H1 (cell line): ENCODE measurements at regions not wholly inside any gene's neighbourhood (a gene's known extent, or its start where the extent isn't known, plus 50 kb on each side); places are given as distances from the start of the nearest gene placed in this dataset.

Experiments
- CTCF ChIA-PET: fragments of 300-600 bp; sonication (Branson Sonifier 250); formaldehyde crosslinking; loops from one replicate; lab custom pipeline; 2021; ENCODE audit not compliant: partially characterized antibody; lab: Charles Lee
- POLR2A ChIA-PET: fragments of 300-600 bp; sonication (Branson Sonifier 250); formaldehyde crosslinking; loops from one replicate; lab custom pipeline; 2021; ENCODE audit warnings: inconsistent platforms; ENCODE audit not compliant: partially characterized antibody; lab: Charles Lee
- DNase-seq, 2 experiments: peaks; one replicate each; pipeline versions ENCODE4 v3.0.0 to v3.0.0-alpha.2; 2010 to 2022; ENCODE audit warnings: low spot score in 2 of 2, low read depth in 1 of 2, mixed read lengths in 1 of 2
- FAIRE-seq: peaks from 2 replicates; lab custom pipeline; 2011; peaks lifted over from hg19 to GRCh38; lab: Jason Lieb, UNC
- H2AFZ ChIP-seq: 2 replicates; pipeline ENCODE4 v1.8.1; 2012; ENCODE audit warnings: low read length, inconsistent platforms
- H2AK5ac ChIP-seq: 2 replicates; pipeline ENCODE4 v1.6.1; 2013; ENCODE audit warnings: low read depth, low read length
- H2BK120ac ChIP-seq: replicated peaks from 2 replicates; pipeline ENCODE3; 2013; ENCODE audit warnings: low read depth, low read length, inconsistent platforms
- H2BK12ac ChIP-seq: 2 replicates; pipeline ENCODE4 v1.6.1; 2013; ENCODE audit warnings: low read depth, low read length
- H2BK15ac ChIP-seq: 2 replicates; pipeline ENCODE4 v1.6.1; 2013; ENCODE audit warnings: low read length
- H2BK20ac ChIP-seq: 2 replicates; pipeline ENCODE4 v1.6.1; 2013; ENCODE audit warnings: low read length
- H2BK5ac ChIP-seq: 2 replicates; pipeline ENCODE4 v1.6.1; 2013; ENCODE audit warnings: low read depth, low read length
- H3K14ac ChIP-seq: 2 replicates; pipeline ENCODE4 v1.6.1; 2013; ENCODE audit warnings: inconsistent platforms; ENCODE audit not compliant: insufficient read length
- H3K18ac ChIP-seq: 2 replicates; pipeline ENCODE4 v1.6.1; 2013; ENCODE audit warnings: low read length; ENCODE audit errors: extremely low read depth
- H3K23ac ChIP-seq: 2 replicates; pipeline ENCODE4 v1.6.1; 2013; ENCODE audit warnings: inconsistent platforms; ENCODE audit not compliant: insufficient read length
- H3K23me2 ChIP-seq: 2 replicates; pipeline ENCODE4 v1.6.1; 2013; ENCODE audit warnings: low read depth, low read length
- H3K27ac ChIP-seq: 2 replicates; pipeline ENCODE4 v1.6.1; 2011; ENCODE audit warnings: low read depth, low read length, inconsistent platforms
- H3K27me3 ChIP-seq, 4 experiments: replicated peaks in 1 of 4; 1 replicate in 1 of 4; 2 replicates in 3 of 4; pipeline versions ENCODE4 v1.6.1 to v1.8.1; 2011 to 2013; ENCODE audit warnings: low read length in 3 of 4, mild to moderate bottlenecking in 3 of 4, inconsistent platforms in 2 of 4, mixed read lengths in 2 of 4, moderate library complexity in 1 of 4; ENCODE audit not compliant: control insufficient read depth in 3 of 4, insufficient read depth in 3 of 4; ENCODE audit errors: extremely low read depth in 1 of 4
- H3K36me3 ChIP-seq, 4 experiments: 2 replicates each; pipeline versions ENCODE4 v1.6.1 to v1.8.1; 2011 to 2013; ENCODE audit warnings: mild to moderate bottlenecking in 4 of 4, low read length in 3 of 4, moderate library complexity in 2 of 4, control low read depth in 1 of 4, inconsistent platforms in 1 of 4; ENCODE audit not compliant: insufficient read depth in 4 of 4, control insufficient read depth in 2 of 4
- H3K4ac ChIP-seq: replicated peaks from 2 replicates; pipeline ENCODE3; 2013; ENCODE audit warnings: low read length, low read depth, mixed read lengths, inconsistent platforms; ENCODE audit not compliant: insufficient read length
- H3K4me1 ChIP-seq, 4 experiments: replicated peaks in 1 of 4; 1 replicate in 1 of 4; 2 replicates in 3 of 4; pipeline versions ENCODE4 v1.6.1 to v1.8.1; 2011 to 2013; ENCODE audit warnings: low read length in 3 of 4, inconsistent platforms in 2 of 4, mixed read lengths in 1 of 4; ENCODE audit not compliant: insufficient read depth in 4 of 4, control insufficient read depth in 3 of 4
- H3K4me2 ChIP-seq, 2 experiments: 2 replicates each; pipeline versions ENCODE4 v1.6.1 to v1.8.1; 2011 to 2013; ENCODE audit warnings: low read depth in 2 of 2, low read length in 2 of 2, control low read depth in 1 of 2, inconsistent platforms in 1 of 2, mild to moderate bottlenecking in 1 of 2; ENCODE audit not compliant: insufficient read depth in 1 of 2
- H3K4me3 ChIP-seq, 4 experiments: fragments of 200-600, 300-600 bp in 1 of 4; sonication (generic), shearing (Covaris generic), sonication (Bioruptor Twin) in 1 of 4; 2 replicates each; pipeline versions ENCODE4 v1.5.1 to v1.8.1; 2011 to 2016; ENCODE audit warnings: low read length in 4 of 4, low read depth in 3 of 4, control low read depth in 2 of 4, inconsistent platforms in 2 of 4, mild to moderate bottlenecking in 2 of 4, mixed read lengths in 1 of 4, moderate library complexity in 1 of 4; ENCODE audit not compliant: insufficient read depth in 2 of 4; ENCODE audit errors: extremely low read depth in 1 of 4
- H3K56ac ChIP-seq: replicated peaks from 2 replicates; pipeline ENCODE3; 2013; ENCODE audit warnings: low read depth, mild to moderate bottlenecking, mixed read lengths, low read length, inconsistent platforms; ENCODE audit not compliant: insufficient read length
- H3K79me1 ChIP-seq: 2 replicates; pipeline ENCODE4 v1.6.1; 2013; ENCODE audit warnings: low read depth, low read length, control low read depth
- H3K79me2 ChIP-seq, 2 experiments: 2 replicates each; pipeline versions ENCODE4 v1.6.1 to v1.8.1; 2012 to 2013; ENCODE audit warnings: low read length in 2 of 2, mild to moderate bottlenecking in 2 of 2, inconsistent platforms in 1 of 2; ENCODE audit not compliant: insufficient read depth in 2 of 2, control insufficient read depth in 1 of 2
- H3K9ac ChIP-seq, 4 experiments: replicated peaks in 1 of 4; 1 replicate in 1 of 4; 2 replicates in 3 of 4; pipeline versions ENCODE4 v1.6.1 to v1.8.1; 2011 to 2013; ENCODE audit warnings: low read depth in 3 of 4, low read length in 3 of 4, control low read depth in 2 of 4, mild to moderate bottlenecking in 2 of 4, moderate library complexity in 2 of 4, inconsistent platforms in 1 of 4; ENCODE audit errors: extremely low read depth in 1 of 4
- H3K9me3 ChIP-seq, 2 experiments: 2 replicates each; pipeline versions ENCODE4 v1.6.1 to v1.8.1; 2012 to 2013; ENCODE audit warnings: mild to moderate bottlenecking in 2 of 2, moderate library complexity in 2 of 2, control low read depth in 1 of 2, inconsistent platforms in 1 of 2, low read depth in 1 of 2, low read length in 1 of 2, mixed read lengths in 1 of 2; ENCODE audit not compliant: insufficient read depth in 2 of 2
- H4K20me1 ChIP-seq, 2 experiments: replicated peaks in 1 of 2; 2 replicates each; pipeline versions ENCODE3 to v1.8.1; 2011 to 2013; ENCODE audit warnings: inconsistent platforms in 2 of 2, low read length in 2 of 2, mild to moderate bottlenecking in 1 of 2; ENCODE audit not compliant: insufficient read depth in 2 of 2, control insufficient read depth in 1 of 2
- H4K5ac ChIP-seq: 2 replicates; pipeline ENCODE4 v1.6.1; 2013; ENCODE audit warnings: low read length, low read depth, mixed read lengths, inconsistent platforms; ENCODE audit not compliant: insufficient read length
- H4K8ac ChIP-seq: 2 replicates; pipeline ENCODE4 v1.8.0; 2013; ENCODE audit warnings: mild to moderate bottlenecking, moderate library complexity, low read length, inconsistent platforms; ENCODE audit not compliant: insufficient read depth; ENCODE audit errors: extremely low read depth
- H4K91ac ChIP-seq: replicated peaks from 2 replicates; pipeline ENCODE3; 2013; ENCODE audit warnings: low read length, mixed read lengths, inconsistent platforms; ENCODE audit not compliant: insufficient read length
- YY1 ChIP-seq: IDR thresholded peaks from 2 replicates; pipeline ENCODE4 v1.6.1; 2011; ENCODE audit warnings: low read depth, mild to moderate bottlenecking, low read length
- WGBS, 2 experiments: shearing (Covaris generic) in 1 of 2; methylation state at CpG; one replicate each; pipeline versions ENCODE4 v1.1.6 to v1.1.7; 2013 to 2015; ENCODE audit warnings: low lambda C conversion rate in 2 of 2, mixed read lengths in 2 of 2, inconsistent platforms in 1 of 2, low coverage in 1 of 2, missing lambda C conversion rate in 1 of 2; ENCODE audit not compliant: insufficient replicate concordance in 2 of 2, insufficient coverage in 1 of 2, insufficient read length in 1 of 2; ENCODE audit errors: extremely low coverage in 1 of 2, missing lambda C conversion rate in 1 of 2; 5-methylcytosine and 5-hydroxymethylcytosine counted together
- TF ChIP-seq, protein P1 (sequence below): IDR thresholded peaks from 2 replicates; pipeline ENCODE4 v1.6.1; 2012; ENCODE audit warnings: inconsistent platforms
- TF ChIP-seq, protein P2 (sequence below): IDR thresholded peaks from 2 replicates; pipeline ENCODE4 v1.6.1; 2012; ENCODE audit warnings: inconsistent platforms

DNA sequence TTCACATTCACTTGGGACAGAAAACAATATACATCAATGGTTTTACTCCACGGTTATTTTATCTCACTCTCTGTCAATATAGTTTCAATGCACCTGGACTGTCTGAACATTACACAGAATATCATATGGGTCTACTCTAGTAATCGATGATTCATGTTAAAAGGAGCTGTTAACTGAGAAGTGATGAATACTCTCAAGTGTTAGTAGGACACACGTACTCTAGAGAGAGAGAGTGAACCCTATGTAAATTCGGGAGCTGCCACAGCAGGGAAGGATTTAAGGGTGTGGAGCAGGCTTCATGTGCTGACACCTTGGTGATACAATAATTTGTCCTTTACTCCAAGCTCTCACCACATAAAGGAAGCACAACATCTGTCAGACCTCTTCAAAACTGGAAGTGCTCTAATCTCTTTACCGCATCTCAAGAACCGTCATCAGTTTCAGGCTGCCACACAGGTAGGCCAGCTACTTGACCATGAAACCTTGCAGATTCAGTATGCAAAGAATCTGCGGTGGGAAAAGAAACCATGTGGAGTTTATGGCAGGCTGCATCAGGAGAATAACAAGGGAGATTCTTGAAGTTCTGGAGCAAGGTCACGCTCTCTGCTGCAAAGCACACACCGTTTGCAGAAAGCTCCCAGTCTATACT is 199.2 kb upstream of the TMC3 start:
- peak; percentile 62 for FAIRE-seq
- H3K9me3 ChIP-seq = no peaks in the 10 kb centered on the region
- POLR2A ChIA-PET = no interaction called here

More for the DNA sequence above, 199.2 kb upstream of the TMC3 start:
- Histone ChIP-seq H2AK5ac (no peak overlapping the region), H3K79me2 (no peaks in the 10 kb centered on the region), H3K23me2 (no peaks in the 10 kb centered on the region), H4K8ac (no peak overlapping the region), H2BK15ac (no peak overlapping the region), H3K9ac (no peak overlapping the region), H3K27ac (no peak overlapping the region), H3K27me3 (no peaks in the 10 kb centered on the region), H3K4me1 (peaks cover 0 to 4% (median 0%) of the 10 kb centered on the region in 4 experiments; a peak in 1 of 7 replicates), H4K20me1 (no peaks in the 10 kb centered on the region), H2BK120ac (no peak overlapping the region), H3K18ac (no peak overlapping the region), H3K4ac (no peak overlapping the region), H4K91ac (no peak overlapping the region), H3K14ac (no peak overlapping the region), H3K23ac (no peak overlapping the region), H3K79me1 (no peaks in the 10 kb centered on the region), H2BK5ac (no peak overlapping the region), H3K56ac (no peak overlapping the region), H3K4me2 (no peak overlapping the region), H2BK12ac (no peak overlapping the region), H2AFZ (0 out of 2 replicates have a peak overlapping the region, but pooled peaks have one; percentile 9), H4K5ac (no peak overlapping the region), H3K4me3 (no peak overlapping the region), H3K36me3 (no peaks in the 10 kb centered on the region), H2BK20ac (no peak overlapping the region)
- WGBS, 2 experiments = 81% methylated on average over 9 of the region's 9 CpGs; no CpG with 5 or more reads in 1 of the 2 experiments
- no peak for DNase-seq
- CTCF ChIA-PET = interaction anchor here (1.0 to 2.1 kb wide), 3 partner anchors 38 to 163 kb away, joined by 3 to 5 read pairs (median 5); no protein-coding TSS in a partner anchor
- TF ChIP-seq, protein P1, sequence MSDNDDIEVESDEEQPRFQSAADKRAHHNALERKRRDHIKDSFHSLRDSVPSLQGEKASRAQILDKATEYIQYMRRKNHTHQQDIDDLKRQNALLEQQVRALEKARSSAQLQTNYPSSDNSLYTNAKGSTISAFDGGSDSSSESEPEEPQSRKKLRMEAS = peak; percentile 13; the same call in 1 of the 2 replicates
- no peak for TF ChIP-seq YY1
- TF ChIP-seq, protein P2, sequence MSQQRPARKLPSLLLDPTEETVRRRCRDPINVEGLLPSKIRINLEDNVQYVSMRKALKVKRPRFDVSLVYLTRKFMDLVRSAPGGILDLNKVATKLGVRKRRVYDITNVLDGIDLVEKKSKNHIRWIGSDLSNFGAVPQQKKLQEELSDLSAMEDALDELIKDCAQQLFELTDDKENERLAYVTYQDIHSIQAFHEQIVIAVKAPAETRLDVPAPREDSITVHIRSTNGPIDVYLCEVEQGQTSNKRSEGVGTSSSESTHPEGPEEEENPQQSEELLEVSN = peak; percentile 38; the same call in 1 of the 2 replicates
- TF ChIP-seq, all 59 proteins: peak for 2
